22Rv1 (cell line): ENCODE measurements at regions not wholly inside any gene's neighbourhood (a gene's known extent, or its start where the extent isn't known, plus 50 kb on each side); places are given as distances from the start of the nearest gene placed in this dataset.

Source experiments
- ZFX ChIP-seq: fragments of 450-650 bp; IDR thresholded peaks from 2 replicates; pipeline ENCODE4 v1.6.1; 2017; ENCODE audit warnings: antibody characterized with exemption, borderline replicate concordance
- TF ChIP-seq, protein P1 (sequence below): fragments of 450-650 bp; IDR thresholded peaks from 2 replicates; pipeline ENCODE4 v1.5.1; 2017; ENCODE audit warnings: mild to moderate bottlenecking

DNA sequence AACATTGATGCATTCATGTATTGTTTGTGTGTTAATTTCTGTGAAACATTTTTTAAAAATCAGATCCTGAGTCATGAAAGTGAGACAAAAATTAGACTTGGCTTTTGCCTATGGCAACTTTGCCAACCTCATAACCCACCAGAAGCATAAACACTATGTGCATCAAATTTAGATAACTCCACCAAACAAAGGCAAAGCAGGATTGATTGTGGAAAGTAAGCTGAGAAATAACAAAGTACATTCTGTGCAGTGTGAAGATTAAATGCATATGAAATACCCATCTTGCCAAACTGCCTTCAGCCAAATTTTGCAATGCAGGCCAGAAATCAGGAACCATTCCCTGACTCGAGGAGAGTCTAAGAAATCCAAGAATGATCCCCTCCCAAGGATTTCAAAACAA, 493.4 kb downstream of the AJAP1 start:
- TF ChIP-seq, protein P1, sequence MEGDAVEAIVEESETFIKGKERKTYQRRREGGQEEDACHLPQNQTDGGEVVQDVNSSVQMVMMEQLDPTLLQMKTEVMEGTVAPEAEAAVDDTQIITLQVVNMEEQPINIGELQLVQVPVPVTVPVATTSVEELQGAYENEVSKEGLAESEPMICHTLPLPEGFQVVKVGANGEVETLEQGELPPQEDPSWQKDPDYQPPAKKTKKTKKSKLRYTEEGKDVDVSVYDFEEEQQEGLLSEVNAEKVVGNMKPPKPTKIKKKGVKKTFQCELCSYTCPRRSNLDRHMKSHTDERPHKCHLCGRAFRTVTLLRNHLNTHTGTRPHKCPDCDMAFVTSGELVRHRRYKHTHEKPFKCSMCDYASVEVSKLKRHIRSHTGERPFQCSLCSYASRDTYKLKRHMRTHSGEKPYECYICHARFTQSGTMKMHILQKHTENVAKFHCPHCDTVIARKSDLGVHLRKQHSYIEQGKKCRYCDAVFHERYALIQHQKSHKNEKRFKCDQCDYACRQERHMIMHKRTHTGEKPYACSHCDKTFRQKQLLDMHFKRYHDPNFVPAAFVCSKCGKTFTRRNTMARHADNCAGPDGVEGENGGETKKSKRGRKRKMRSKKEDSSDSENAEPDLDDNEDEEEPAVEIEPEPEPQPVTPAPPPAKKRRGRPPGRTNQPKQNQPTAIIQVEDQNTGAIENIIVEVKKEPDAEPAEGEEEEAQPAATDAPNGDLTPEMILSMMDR, result no peak
- no peak for TF ChIP-seq ZFX
